Activated CD4-positive, alpha-beta T cell treated with anti-CD3 and anti-CD28 coated beads, Interleukin-10, Interleukin-2, amounts not matched to agents 100 ng/mL and 50 ng/mL, durations not matched to agents 16 hours and 8 hours (primary cell): ENCODE measurements at regions not wholly inside any gene's neighbourhood (a gene's known extent, or its start where the extent isn't known, plus 50 kb on each side); places are given as distances from the start of the nearest gene placed in this dataset.
A peak's percentile ranks its signal among the peaks of the same experiment; 100 is the strongest.

Experiments used
- DNase-seq: peaks from one replicate; pipeline ENCODE4 v3.0.0-alpha.2; 2020

- no peak for DNase-seq
Measured at GRCh38 chr1:30310966-30311742, 412.2 kb downstream of the MATN1 start.

GRCh38 chr1:30307182-30307581 is 416.2 kb downstream of the MATN1 start:
- DNase-seq: no peak

DNA sequence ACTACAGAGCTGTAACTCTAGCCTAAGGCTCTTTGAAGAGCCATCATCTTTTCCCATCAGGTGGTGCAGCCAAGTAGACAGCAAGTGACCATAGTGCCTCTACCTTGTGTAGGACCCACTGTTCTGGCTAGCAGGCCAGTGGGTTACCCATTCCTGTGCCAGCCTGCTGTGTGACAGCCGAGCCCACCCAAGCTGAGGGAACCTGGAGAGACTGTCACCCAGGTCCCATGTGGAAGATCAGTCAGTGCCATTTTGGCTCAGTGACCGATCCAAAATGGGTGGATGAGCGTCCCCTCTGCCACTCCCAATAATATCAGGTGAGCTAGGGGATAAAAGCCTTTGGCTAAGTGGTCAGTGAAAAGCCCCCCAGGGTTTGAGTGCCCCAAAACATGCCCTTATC is 417.9 kb downstream of the MATN1 start:
- no peak for DNase-seq

GRCh38 chr1:30305061-30305460 is 418.3 kb downstream of the MATN1 start:
- DNase-seq: no peak

- no peak for DNase-seq
Measured at GRCh38 chr1:30304080-30304479, 419.3 kb downstream of the MATN1 start.

- no peak for DNase-seq
Measured at GRCh38 chr1:30303387-30303786, 420.0 kb downstream of the MATN1 start.

DNA sequence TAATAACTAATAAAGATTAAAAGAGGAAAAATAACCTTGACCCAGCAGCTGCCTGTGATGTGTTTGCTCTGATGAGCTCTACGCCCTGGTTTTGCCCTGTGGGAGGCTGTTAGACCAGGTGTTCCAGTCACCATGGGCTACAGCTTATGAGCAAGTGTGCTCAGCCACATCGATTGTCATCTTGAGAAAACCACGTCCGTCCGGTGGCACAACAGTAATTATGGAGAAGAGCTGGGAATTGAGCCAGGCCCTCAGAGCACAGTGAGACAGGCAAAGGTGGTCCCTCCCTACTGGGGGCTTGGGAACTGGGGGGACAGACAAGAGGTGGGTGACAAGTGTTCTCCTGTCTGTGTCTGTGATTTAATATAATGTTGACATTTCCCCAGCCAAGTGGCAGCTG is 420.5 kb downstream of the MATN1 start:
- no peak for DNase-seq

- no peak for DNase-seq
Measured at GRCh38 chr1:30300669-30301068, 422.7 kb downstream of the MATN1 start.

- DNase-seq: no peak
Measured at GRCh38 chr1:30299393-30299792, 424.0 kb downstream of the MATN1 start.

DNA sequence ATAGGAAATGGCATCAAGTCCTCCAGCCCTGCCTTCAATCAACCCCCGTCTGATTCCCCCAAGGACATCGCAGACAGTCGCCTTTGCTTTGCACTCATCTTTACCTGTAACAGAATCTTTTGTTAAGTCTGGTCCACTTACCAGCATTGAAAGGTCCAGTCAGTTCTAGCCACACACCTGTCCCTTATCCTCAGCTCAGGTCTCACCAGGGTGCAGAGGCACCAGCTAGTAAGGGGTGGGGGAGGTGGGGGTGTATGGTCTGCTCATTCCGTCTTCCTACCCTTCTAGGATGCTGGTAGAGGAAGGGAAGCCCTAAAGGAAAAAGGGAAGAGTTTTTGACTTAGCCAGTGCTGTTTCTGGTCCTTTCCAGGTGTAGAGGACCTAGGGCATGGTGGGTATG is 427.7 kb downstream of the MATN1 start:
- no peak for DNase-seq

- no peak for DNase-seq
Measured at GRCh38 chr1:30295266-30295665, 428.1 kb downstream of the MATN1 start.

- no peak for DNase-seq
Measured at GRCh38 chr1:30294508-30294907, 428.9 kb downstream of the MATN1 start.

GRCh38 chr1:30292451-30292850 is 430.9 kb downstream of the MATN1 start:
- no peak for DNase-seq

DNA sequence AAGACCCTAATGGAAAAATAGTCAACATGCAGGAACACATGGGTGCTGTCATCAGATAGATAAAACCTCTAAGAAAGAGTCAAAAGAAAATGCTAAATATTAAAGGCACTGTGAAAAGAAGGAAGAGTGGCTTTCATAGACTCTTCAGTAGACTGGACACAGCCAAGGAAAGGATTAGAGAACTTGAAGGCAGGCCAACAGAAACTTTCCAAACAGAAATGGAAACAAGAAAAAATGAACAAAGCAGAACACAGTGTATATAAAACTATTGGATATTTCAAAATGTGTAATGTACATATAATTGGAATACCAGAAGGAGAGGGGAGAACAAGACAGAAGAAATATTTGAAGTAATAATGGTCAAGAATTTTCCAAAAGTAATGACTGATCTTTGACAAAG is 431.9 kb downstream of the MATN1 start:
- no peak for DNase-seq

DNA sequence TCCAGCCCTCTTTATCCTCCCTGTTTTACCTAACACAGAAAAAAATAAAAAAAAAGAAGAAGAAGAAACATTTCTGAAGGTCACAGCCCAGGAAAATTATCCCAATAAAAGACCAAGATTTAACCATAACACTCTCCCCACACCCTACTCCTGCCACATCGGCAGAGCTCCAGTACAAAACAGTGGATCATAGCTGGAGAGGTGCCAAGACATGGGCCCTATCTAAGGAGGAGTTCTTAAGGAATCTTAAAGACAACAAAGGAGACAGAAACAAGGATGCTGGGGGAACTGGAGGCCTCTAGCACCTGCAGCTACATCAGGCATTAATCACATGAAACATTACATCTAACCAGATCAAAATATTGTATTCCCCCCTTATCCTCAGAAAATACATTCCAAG is 432.8 kb downstream of the MATN1 start:
- no peak for DNase-seq

DNA sequence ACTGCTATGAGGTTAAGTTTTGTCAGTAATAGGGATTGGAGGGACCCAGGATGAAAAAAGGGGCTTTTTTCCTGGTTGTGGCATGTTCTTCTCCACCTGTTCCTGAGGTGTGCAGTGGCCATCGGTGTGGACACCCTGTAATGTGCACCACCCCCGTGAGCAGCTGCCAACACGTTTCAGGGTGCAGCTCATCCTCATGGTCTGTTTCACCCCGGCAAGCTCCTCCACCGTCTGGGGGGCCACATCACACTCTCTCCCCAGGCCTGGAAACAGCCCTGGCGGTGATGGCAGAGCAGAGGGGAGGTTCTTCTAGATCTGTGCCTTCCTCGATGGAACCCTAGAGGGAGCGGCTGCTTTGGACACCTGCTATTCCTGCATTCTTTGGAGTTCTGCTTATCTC is 435.4 kb downstream of the MATN1 start:
- no peak for DNase-seq

GRCh38 chr1:30286988-30287839 is 436.2 kb downstream of the MATN1 start:
- no peak for DNase-seq

- DNase-seq: no peak
Measured at GRCh38 chr1:30286241-30286987, 437.0 kb downstream of the MATN1 start.

- no peak for DNase-seq
Measured at GRCh38 chr1:30285501-30285932, 437.9 kb downstream of the MATN1 start.

DNA sequence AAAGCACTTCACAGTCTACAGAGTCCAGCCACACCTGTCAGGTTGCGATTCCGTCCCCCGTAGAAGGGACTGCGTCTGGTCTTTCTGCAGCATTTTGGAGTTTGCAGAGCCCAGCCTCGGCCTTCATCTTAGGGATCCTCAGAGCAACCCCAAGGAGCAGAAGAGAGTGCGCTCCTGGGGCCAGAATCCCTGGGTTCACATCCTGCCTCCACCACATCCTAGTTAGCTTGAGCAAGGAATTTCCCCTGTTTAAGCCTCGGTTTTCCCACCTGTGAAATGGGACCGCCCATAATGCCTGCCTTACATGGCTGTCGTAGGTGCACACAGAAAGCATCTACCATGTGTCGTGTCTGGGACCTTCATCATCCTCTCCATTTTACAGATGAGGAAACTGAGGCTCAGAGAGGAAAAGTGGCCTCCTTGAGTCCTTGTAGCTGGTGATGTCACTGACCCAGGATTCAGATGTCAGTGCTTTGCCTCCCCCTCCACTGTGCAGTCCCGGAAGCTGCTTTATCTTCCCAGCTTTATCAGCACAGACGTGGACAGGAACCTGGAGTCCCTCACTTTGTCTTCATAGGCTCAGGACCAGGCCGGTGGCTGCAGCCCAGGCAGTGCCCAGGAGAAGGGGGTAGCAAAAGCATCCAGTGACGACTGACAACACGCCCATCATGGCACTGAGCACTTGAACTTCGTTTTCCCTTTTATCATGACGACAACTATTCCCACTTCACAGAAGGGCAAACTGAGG is 438.5 kb downstream of the MATN1 start:
- no peak for DNase-seq

DNA sequence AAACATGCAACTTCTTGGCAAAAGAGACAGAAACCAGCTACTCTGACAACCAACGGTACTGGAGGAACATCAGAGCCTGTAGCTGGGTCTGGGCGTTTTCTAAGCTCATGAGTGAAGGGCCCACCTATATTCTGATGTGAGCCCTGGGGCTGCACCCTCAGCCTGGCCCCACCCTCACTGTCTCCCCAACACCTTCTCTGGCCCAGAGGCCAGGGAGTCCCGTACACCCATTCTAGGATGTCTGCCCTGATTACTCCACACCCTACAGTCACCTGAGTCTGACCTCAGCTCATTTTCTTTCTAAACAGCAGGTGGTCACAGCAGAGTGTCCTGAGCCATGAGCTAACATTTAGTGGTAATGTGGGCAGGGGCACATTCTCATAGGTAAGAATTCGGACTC is 439.2 kb downstream of the MATN1 start:
- no peak for DNase-seq

- peak; percentile 36 for DNase-seq
Measured at GRCh38 chr1:30283199-30283962, 440.0 kb downstream of the MATN1 start.
